ENCODE measurements at regions not wholly inside any gene's neighbourhood (a gene's known extent, or its start where the extent isn't known, plus 50 kb on each side); places are given as distances from the start of the nearest gene placed in this dataset.

GRCh38 chrX:149161435-149162088, 343.5 kb downstream of the IDS start:
- Mint-ChIP-seq H3K27me3 (ENCODE audit: low read depth in 3 of 3) (peaks cover 1 to 18% (median 3%) of the 10 kb centered on the region in 3 donors), H3K4me3 (no peak overlapping the region), H3K36me3 (no peaks in the 10 kb centered on the region), H3K4me1 (no peaks in the 10 kb centered on the region), H3K27ac (no peak overlapping the region), H3K9me3 (no peaks in the 10 kb centered on the region)
- DNase-seq, result no peak

- Mint-ChIP-seq H3K4me3 (no peak overlapping the region), H3K4me1 (no peaks in the 10 kb centered on the region), H3K27me3 (ENCODE audit: low read depth in 3 of 3) (peaks cover 1 to 10% (median 2%) of the 10 kb centered on the region in 3 donors), H3K36me3 (no peaks in the 10 kb centered on the region), H3K9me3 (no peaks in the 10 kb centered on the region), H3K27ac (no peak overlapping the region)
- no peak for DNase-seq
Observed at GRCh38 chrX:149157976-149158375, 347.1 kb downstream of the IDS start.

DNA sequence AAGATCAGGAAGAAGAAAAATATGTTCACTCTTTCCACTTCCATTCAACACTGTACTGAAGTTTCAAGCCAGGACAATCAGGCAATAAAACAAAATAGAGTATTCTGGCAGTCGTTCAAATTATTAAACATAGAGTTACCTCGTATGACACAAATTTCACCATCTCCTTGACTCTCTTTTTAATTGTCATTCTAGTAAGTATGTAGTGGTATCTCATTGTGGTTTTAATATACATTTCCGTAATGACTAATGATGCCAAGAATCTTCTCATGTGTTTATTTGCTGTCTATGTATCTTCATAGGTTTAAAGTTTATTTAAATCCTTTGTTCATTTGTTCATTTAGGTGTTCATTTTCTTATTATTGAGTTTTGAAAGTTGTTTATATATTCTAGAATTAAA, 352.2 kb downstream of the IDS start:
- Mint-ChIP-seq H3K27me3 (ENCODE audit: low read depth in 3 of 3) (peaks cover 0 to 4% (median 0%) of the 10 kb centered on the region in 3 donors), H3K9me3 (no peaks in the 10 kb centered on the region), H3K27ac (no peak overlapping the region), H3K4me3 (no peak overlapping the region), H3K36me3 (no peaks in the 10 kb centered on the region), H3K4me1 (no peaks in the 10 kb centered on the region)
- DNase-seq, result no peak

GRCh38 chrX:149151805-149152757, 353.0 kb downstream of the IDS start:
- H3K27me3 Mint-ChIP-seq (ENCODE audit: low read depth in 3 of 3), result peaks cover 0 to 2% (median 0%) of the 10 kb centered on the region in 3 donors
- H3K9me3 Mint-ChIP-seq, result no peaks in the 10 kb centered on the region
- no peak overlapping the region for H3K4me3 Mint-ChIP-seq
- no peaks in the 10 kb centered on the region for H3K36me3 Mint-ChIP-seq
- no peak overlapping the region for H3K27ac Mint-ChIP-seq
- no peaks in the 10 kb centered on the region for H3K4me1 Mint-ChIP-seq
- no peak for DNase-seq

DNA sequence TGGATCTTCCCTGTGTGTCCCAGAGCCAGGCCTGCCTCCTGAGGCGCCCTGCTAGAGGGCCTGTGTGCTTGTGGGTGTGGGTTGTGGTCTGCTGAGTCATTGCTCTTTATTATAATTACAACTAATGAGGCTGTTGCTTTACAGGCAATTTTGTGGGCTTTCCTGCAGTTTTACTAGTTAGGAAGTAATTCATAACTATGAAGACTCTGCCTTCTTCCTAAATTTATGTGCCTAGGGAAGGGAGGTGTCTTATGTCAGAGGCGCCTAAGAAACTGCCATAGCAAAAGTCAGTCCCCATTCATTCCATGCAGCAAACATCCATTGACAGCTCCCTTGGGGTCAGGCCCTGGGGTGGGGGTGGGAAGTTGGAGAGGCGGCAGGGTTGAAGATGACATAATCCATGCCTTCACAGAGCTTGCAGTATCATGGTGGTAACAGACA, 359.2 kb downstream of the IDS start:
- Mint-ChIP-seq H3K9me3 (no peaks in the 10 kb centered on the region), H3K27me3 (ENCODE audit: low read depth in 3 of 3) (peaks cover 0 to 3% (median 2%) of the 10 kb centered on the region in 3 donors), H3K4me3 (no peak overlapping the region), H3K4me1 (no peaks in the 10 kb centered on the region), H3K27ac (no peak overlapping the region), H3K36me3 (no peaks in the 10 kb centered on the region)
- DNase-seq, result no peak

DNA sequence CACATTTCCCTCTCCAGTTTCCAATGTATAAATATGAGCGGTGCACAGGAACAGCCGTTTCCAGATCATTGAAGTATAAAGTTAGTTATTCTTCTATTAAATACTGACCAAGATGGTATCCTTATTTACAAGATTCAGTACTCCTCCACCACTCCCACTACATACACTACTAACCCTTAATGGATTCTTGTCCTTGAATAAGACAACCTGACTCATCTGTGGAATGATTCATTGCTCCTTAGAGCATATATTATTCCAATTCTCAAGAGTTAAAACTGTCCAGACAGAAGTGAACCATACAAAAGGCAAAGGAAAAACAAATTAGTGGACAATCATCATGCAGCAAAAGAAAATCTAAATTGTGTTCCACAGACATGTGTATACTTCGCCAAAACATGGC, 373.3 kb downstream of the IDS start:
- Mint-ChIP-seq H3K9me3 (peaks cover 0 to 5% (median 0%) of the 10 kb centered on the region in 6 donors), H3K36me3 (no peaks in the 10 kb centered on the region), H3K27ac (no peak overlapping the region), H3K4me1 (no peaks in the 10 kb centered on the region), H3K4me3 (no peak overlapping the region), H3K27me3 (ENCODE audit: low read depth in 3 of 3) (peaks cover 0 to 16% (median 0%) of the 10 kb centered on the region in 3 donors)
- DNase-seq, result no peak

GRCh38 chrX:149129767-149130166, 375.3 kb downstream of the IDS start:
- Mint-ChIP-seq H3K27me3 (ENCODE audit: low read depth in 3 of 3) (peaks cover 0 to 12% (median 0%) of the 10 kb centered on the region in 3 donors), H3K4me1 (no peaks in the 10 kb centered on the region), H3K36me3 (no peaks in the 10 kb centered on the region), H3K9me3 (peaks cover 0 to 5% (median 0%) of the 10 kb centered on the region in 6 donors), H3K4me3 (no peak overlapping the region), H3K27ac (no peak overlapping the region)
- no peak for DNase-seq

DNA sequence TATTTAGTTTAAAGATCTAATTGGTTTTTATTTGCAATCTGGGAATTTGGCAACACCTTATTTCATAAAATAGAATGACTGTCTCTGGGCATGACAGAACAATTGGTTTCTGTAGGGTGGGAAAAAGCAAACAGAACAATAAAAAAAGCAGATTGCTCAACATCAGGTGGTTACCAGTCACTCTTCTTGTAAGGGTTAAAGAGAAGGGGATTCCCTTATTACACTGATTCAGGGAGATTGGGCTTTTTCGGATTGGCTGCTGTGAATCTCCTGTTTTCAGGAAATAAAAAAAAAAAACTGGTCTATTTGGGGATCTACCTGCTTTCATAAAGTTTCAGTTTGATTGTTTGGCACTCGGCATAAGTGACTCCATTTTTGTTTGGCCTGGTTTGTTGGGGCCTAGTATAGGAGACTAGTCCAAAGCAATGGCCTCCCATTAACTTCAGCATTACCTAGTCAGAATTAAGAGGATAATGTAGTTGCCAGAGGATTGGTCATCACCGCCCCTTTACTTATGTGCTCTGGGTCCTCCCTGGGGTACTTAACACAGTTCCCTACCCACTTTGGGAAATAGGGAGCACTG, 380.5 kb downstream of the IDS start:
- no peak for DNase-seq
- no peak overlapping the region for H3K27ac Mint-ChIP-seq
- H3K9me3 Mint-ChIP-seq, result peaks cover 0 to 6% (median 0%) of the 10 kb centered on the region in 6 donors
- H3K4me1 Mint-ChIP-seq, result no peaks in the 10 kb centered on the region
- H3K36me3 Mint-ChIP-seq, result no peaks in the 10 kb centered on the region
- no peak overlapping the region for H3K4me3 Mint-ChIP-seq
- H3K27me3 Mint-ChIP-seq (ENCODE audit: low read depth in 3 of 3), result peaks cover 0 to 7% (median 0%) of the 10 kb centered on the region in 3 donors

DNA sequence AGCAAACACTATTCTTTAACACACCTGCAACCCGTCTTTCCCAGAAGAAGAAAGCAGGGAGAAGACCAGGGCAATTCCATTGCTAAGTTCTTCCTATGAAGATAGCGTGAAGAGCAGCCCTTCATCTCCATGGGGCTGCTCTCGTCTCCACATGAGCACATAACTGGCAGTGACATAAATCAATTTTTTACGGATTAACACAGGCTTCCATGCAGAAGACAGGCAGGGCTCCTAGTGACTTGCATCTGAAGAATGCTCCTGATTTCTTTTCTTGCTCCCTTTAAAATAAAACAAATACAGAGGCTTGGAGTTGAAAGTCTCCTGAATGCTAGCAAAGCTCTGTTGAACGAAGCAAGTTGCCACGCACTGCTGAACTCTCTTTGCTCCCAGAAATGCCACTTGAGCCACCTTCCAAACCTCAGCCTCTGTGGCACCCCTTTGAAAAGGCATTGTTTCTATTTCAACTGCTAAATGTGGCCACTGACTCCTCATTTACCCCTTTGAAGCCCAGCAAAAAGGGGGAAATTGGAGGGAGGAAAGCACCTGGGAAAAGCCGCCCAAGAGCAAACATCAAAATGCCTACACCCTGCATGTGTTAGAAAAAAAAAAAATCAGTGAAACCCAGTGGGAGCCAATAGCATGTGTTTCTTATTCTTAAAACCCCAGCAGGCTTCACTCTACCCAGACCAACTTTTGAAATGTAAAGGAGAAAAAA, 383.7 kb downstream of the IDS start:
- no peaks in the 10 kb centered on the region for H3K4me1 Mint-ChIP-seq
- H3K36me3 Mint-ChIP-seq, result no peaks in the 10 kb centered on the region
- H3K9me3 Mint-ChIP-seq, result peaks cover 0 to 3% (median 0%) of the 10 kb centered on the region in 6 donors
- no peak overlapping the region for H3K4me3 Mint-ChIP-seq
- H3K27ac Mint-ChIP-seq, result no peak overlapping the region
- H3K27me3 Mint-ChIP-seq (ENCODE audit: low read depth in 3 of 3), result peaks cover 0 to 5% (median 0%) of the 10 kb centered on the region in 3 donors
- DNase-seq, result no peak

DNA sequence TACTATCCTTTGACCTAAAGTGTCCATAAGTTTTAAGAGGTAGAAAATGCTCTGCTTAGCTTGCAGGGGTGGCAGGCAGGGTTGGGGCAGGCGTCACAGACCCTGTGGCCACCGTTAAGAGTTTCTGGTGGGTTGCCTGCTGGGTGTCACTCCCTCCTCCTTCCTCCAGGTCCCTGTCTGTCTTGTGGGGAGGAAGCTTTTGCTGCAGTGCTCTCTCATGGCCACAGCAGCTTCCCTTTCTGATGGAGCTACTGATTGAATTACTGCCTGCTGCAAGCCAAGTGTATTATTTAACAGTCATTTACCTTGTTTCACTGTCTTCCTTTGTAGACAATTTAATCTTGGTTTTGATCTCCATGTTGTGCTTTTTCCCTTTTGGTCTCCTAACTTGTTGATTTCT, 384.6 kb downstream of the IDS start:
- Mint-ChIP-seq H3K36me3 (no peaks in the 10 kb centered on the region), H3K4me3 (no peak overlapping the region), H3K27ac (no peak overlapping the region), H3K27me3 (ENCODE audit: low read depth in 3 of 3) (peaks cover 0 to 7% (median 0%) of the 10 kb centered on the region in 3 donors), H3K9me3 (peaks cover 0 to 3% (median 0%) of the 10 kb centered on the region in 6 donors), H3K4me1 (no peaks in the 10 kb centered on the region)
- DNase-seq, result no peak

GRCh38 chrX:149114874-149115273, 390.2 kb downstream of the IDS start:
- DNase-seq, result no peak
- Mint-ChIP-seq H3K4me1 (no peaks in the 10 kb centered on the region), H3K36me3 (no peaks in the 10 kb centered on the region), H3K27ac (no peak overlapping the region), H3K27me3 (ENCODE audit: low read depth in 3 of 3) (peaks cover 0 to 6% (median 3%) of the 10 kb centered on the region in 3 donors), H3K9me3 (peaks cover 0 to 9% (median 6%) of the 10 kb centered on the region in 6 donors), H3K4me3 (no peak overlapping the region)

- H3K27ac Mint-ChIP-seq, result no peak overlapping the region
- H3K4me3 Mint-ChIP-seq, result no peak overlapping the region
- no peaks in the 10 kb centered on the region for H3K4me1 Mint-ChIP-seq
- H3K9me3 Mint-ChIP-seq, result peaks cover 0 to 18% (median 10%) of the 10 kb centered on the region in 6 donors
- peaks cover 0 to 10% (median 3%) of the 10 kb centered on the region in 3 donors for H3K27me3 Mint-ChIP-seq (ENCODE audit: low read depth in 3 of 3)
- no peak for DNase-seq
- no peaks in the 10 kb centered on the region for H3K36me3 Mint-ChIP-seq
Observed at GRCh38 chrX:149114001-149114400, 391.1 kb downstream of the IDS start.

GRCh38 chrX:149097786-149098185, 407.3 kb downstream of the IDS start:
- Mint-ChIP-seq H3K4me1 (no peaks in the 10 kb centered on the region), H3K27me3 (ENCODE audit: low read depth in 3 of 3) (peaks cover 0 to 2% (median 0%) of the 10 kb centered on the region in 3 donors), H3K4me3 (no peak overlapping the region), H3K27ac (no peak overlapping the region), H3K9me3 (peaks cover 0 to 2% (median 0%) of the 10 kb centered on the region in 6 donors), H3K36me3 (no peaks in the 10 kb centered on the region)
- no peak for DNase-seq

Measured in immature natural killer cell (primary cell).